Mucosa of descending colon (tissue), 3 donors: ENCODE measurements at regions not wholly inside any gene's neighbourhood (a gene's known extent, or its start where the extent isn't known, plus 50 kb on each side); places are given as distances from the start of the nearest gene placed in this dataset.

Source experiments
- ATAC-seq: fragments of 200-7000 bp; cut with Tn5 transposase; one replicate; pipeline ENCODE4 v1.9.1; 2020; ENCODE audit warnings: mild to moderate bottlenecking, moderate library complexity
- DNase-seq, 3 donors: peaks; one replicate each; pipeline ENCODE4 v3.0.0-alpha.2; 2020
- H3K36me3 ChIP-seq: fragments of 200-600 bp; one replicate; pipeline ENCODE4 v1.8.0; 2021; ENCODE audit warnings: low read depth, mild to moderate bottlenecking
- H3K4me1 ChIP-seq: fragments of 200-600 bp; one replicate; pipeline ENCODE4 v1.8.0; 2021; ENCODE audit warnings: low read depth, mild to moderate bottlenecking
- H3K4me3 ChIP-seq: fragments of 200-600 bp; one replicate; pipeline ENCODE4 v1.8.0; 2021; ENCODE audit warnings: mild to moderate bottlenecking
- H3K9me3 ChIP-seq: fragments of 200-600 bp; one replicate; pipeline ENCODE4 v1.8.0; 2021; ENCODE audit warnings: mild to moderate bottlenecking
- CTCF ChIP-seq: fragments of 200-600 bp; IDR thresholded peaks from one replicate; pipeline ENCODE4 v1.8.0; 2022; ENCODE audit warnings: antibody characterized with exemption, mild to moderate bottlenecking
- intact Hi-C, 2 donors: fragments of 100-400 bp; cut with DNase I in 1 of 2; cut with micrococcal nuclease in 1 of 2; formaldehyde crosslinking; loops; one replicate each; pipeline versions ENCODE4 v1.11.0 to v1.11.1; 2022; cut with DNase I, micrococcal nuclease
- donor health status: DM: no; HTN: no; CAD: no; lungs with moderate emphysema.
- donor health status: DM: no; HTN: no; CAD: no.
- donor health status: DM: no; HTN: yes; CAD: no.

- Histone ChIP-seq H3K36me3 (no peaks in the 10 kb centered on the region), H3K4me1 (no peaks in the 10 kb centered on the region), H3K4me3 (no peak overlapping the region), H3K9me3 (peaks cover 28% of the 10 kb centered on the region)
- no peak for DNase-seq
- no peak for ATAC-seq
- intact Hi-C loops = no loop called here
- no peak for TF ChIP-seq CTCF
These were observed 562.2 kb downstream of the GALC start for GRCh38 chr14:87430810-87431209.

GRCh38 chr14:87430214-87430613 lies 562.8 kb downstream of the GALC start:
- Histone ChIP-seq H3K4me1 (no peaks in the 10 kb centered on the region), H3K36me3 (no peaks in the 10 kb centered on the region), H3K4me3 (no peak overlapping the region), H3K9me3 (peaks cover 27% of the 10 kb centered on the region)
- TF ChIP-seq CTCF = no peak
- DNase-seq (no peak), ATAC-seq (no peak)
- intact Hi-C loops = no loop called here

- no peak for TF ChIP-seq CTCF
- ATAC-seq = no peak
- H3K9me3 ChIP-seq = peaks cover 41% of the 10 kb centered on the region
- intact Hi-C loops = no loop called here
- no peaks in the 10 kb centered on the region for H3K36me3 ChIP-seq
- DNase-seq = no peak
- H3K4me1 ChIP-seq = no peaks in the 10 kb centered on the region
- H3K4me3 ChIP-seq = no peak overlapping the region
These were observed 573.1 kb downstream of the GALC start for GRCh38 chr14:87419925-87420324.

GRCh38 chr14:87411370-87411769 lies 581.6 kb downstream of the GALC start:
- no peak for DNase-seq
- TF ChIP-seq CTCF = no peak
- intact Hi-C loops = no loop called here

GRCh38 chr14:87409393-87409792 lies 583.6 kb downstream of the GALC start:
- intact Hi-C loops = no loop called here
- no peak for DNase-seq
- Histone ChIP-seq H3K36me3 (no peaks in the 10 kb centered on the region), H3K9me3 (peaks cover 49% of the 10 kb centered on the region), H3K4me3 (no peak overlapping the region), H3K4me1 (no peaks in the 10 kb centered on the region)
- no peak for ATAC-seq
- TF ChIP-seq CTCF = no peak

More at GRCh38 chr14:87411370-87411769, 581.6 kb downstream of the GALC start:
- Histone ChIP-seq H3K4me1 (no peaks in the 10 kb centered on the region), H3K9me3 (peaks cover 41% of the 10 kb centered on the region), H3K36me3 (no peaks in the 10 kb centered on the region), H3K4me3 (no peak overlapping the region)
- ATAC-seq = no peak

GRCh38 chr14:87407344-87407743 lies 585.6 kb downstream of the GALC start:
- no peak for DNase-seq
- intact Hi-C loops = no loop called here
- ATAC-seq = no peak
- H3K4me1 ChIP-seq = no peaks in the 10 kb centered on the region
- H3K9me3 ChIP-seq = peaks cover 48% of the 10 kb centered on the region
- TF ChIP-seq CTCF = no peak
- H3K36me3 ChIP-seq = no peaks in the 10 kb centered on the region
- no peak overlapping the region for H3K4me3 ChIP-seq
